Left ventricle myocardium inferior (tissue), 1 donor: ENCODE measurements at regions not wholly inside any gene's neighbourhood (a gene's known extent, or its start where the extent isn't known, plus 50 kb on each side); places are given as distances from the start of the nearest gene placed in this dataset.

ENCODE experiments used
- DNase-seq: peaks from one replicate; pipeline ENCODE4 v3.0.0-alpha.2; 2020
- H3K27ac ChIP-seq: fragments of 200-600 bp; replicated peaks from 2 replicates; pipeline ENCODE4 v1.8.0; 2021
- H3K27me3 ChIP-seq: fragments of 200-600 bp; 2 replicates; pipeline ENCODE4 v1.8.0; 2021; ENCODE audit warnings: low read depth
- H3K36me3 ChIP-seq: fragments of 200-600 bp; 2 replicates; pipeline ENCODE4 v1.8.0; 2021
- H3K4me1 ChIP-seq: fragments of 200-600 bp; 2 replicates; pipeline ENCODE4 v1.8.0; 2021
- H3K4me3 ChIP-seq: fragments of 200-600 bp; 2 replicates; pipeline ENCODE4 v1.8.0; 2021; ENCODE audit warnings: mild to moderate bottlenecking, moderate library complexity
- H3K9me3 ChIP-seq: fragments of 200-600 bp; replicated peaks from 2 replicates; pipeline ENCODE4 v1.8.0; 2021
- CTCF ChIP-seq: fragments of 200-600 bp; IDR thresholded peaks from 2 replicates; pipeline ENCODE4 v1.8.0; 2021; ENCODE audit warnings: antibody characterized with exemption, mild to moderate bottlenecking, borderline replicate concordance
- intact Hi-C: fragments of 100-400 bp; cut with micrococcal nuclease; formaldehyde crosslinking; loops from one replicate; pipeline ENCODE4 v1.11.0; 2022
- donor health status: DM: no; HTN: yes; CAD: no; lungs with severe emphysema.

DNA sequence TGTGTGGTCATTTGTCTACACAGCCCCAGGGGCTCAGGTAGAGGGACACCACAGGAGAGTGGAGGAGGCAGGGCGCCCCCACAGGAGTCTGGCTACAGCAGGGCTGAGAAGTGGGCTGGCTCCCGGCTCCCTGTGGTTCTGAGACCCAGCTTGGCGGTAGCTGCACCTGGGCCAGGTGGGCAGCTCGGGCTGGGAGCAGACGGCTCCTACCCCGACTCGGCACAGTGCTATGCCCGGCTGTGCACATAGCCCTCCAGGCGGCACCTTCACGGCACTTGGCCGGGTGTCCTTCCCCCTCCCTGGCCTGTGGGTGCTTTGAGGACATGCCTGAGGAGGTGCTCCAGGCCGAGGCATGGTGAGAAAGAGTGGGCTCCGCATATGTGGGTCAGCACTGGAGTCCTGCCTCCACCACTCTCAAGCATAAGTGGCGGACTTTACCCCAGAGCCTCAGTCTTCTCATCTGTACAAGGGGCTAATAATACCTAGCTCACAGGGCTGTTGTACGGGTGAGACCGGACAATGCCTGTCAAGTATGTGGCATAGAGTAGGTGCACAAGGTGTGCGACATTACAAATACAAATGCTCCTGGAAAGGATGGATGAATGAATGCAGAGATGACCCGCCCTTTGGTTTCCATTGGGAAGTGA is 50.1 kb upstream of the JPH3 start:
- no peaks in the 10 kb centered on the region for H3K36me3 ChIP-seq
- intact Hi-C loops = no loop called here
- no peaks in the 10 kb centered on the region for H3K9me3 ChIP-seq
- no peak for DNase-seq
- no peak for TF ChIP-seq CTCF
- peaks cover 12% of the 10 kb centered on the region for H3K4me1 ChIP-seq
- no peak overlapping the region for H3K27ac ChIP-seq
- no peak overlapping the region for H3K4me3 ChIP-seq
- peaks cover 72% of the 10 kb centered on the region for H3K27me3 ChIP-seq

- H3K4me3 ChIP-seq = no peak overlapping the region
- TF ChIP-seq CTCF = no peak
- no peak for DNase-seq
- no peak overlapping the region for H3K27ac ChIP-seq
- no peaks in the 10 kb centered on the region for H3K9me3 ChIP-seq
- peaks cover 70% of the 10 kb centered on the region for H3K27me3 ChIP-seq
- intact Hi-C loops = no loop called here
- no peaks in the 10 kb centered on the region for H3K36me3 ChIP-seq
- H3K4me1 ChIP-seq = peaks cover 6% of the 10 kb centered on the region
These were observed 50.8 kb upstream of the JPH3 start for GRCh38 chr16:87551487-87551886.

- Histone ChIP-seq H3K4me3 (no peak overlapping the region), H3K9me3 (peaks cover 8% of the 10 kb centered on the region), H3K36me3 (no peaks in the 10 kb centered on the region), H3K27ac (no peak overlapping the region), H3K27me3 (peaks cover 62% of the 10 kb centered on the region), H3K4me1 (peaks cover 3% of the 10 kb centered on the region)
- TF ChIP-seq CTCF = peak; percentile 95
- DNase-seq = peak; percentile 46
- intact Hi-C loops = no loop called here
These were observed 51.8 kb upstream of the JPH3 start for GRCh38 chr16:87550495-87550961.

DNA sequence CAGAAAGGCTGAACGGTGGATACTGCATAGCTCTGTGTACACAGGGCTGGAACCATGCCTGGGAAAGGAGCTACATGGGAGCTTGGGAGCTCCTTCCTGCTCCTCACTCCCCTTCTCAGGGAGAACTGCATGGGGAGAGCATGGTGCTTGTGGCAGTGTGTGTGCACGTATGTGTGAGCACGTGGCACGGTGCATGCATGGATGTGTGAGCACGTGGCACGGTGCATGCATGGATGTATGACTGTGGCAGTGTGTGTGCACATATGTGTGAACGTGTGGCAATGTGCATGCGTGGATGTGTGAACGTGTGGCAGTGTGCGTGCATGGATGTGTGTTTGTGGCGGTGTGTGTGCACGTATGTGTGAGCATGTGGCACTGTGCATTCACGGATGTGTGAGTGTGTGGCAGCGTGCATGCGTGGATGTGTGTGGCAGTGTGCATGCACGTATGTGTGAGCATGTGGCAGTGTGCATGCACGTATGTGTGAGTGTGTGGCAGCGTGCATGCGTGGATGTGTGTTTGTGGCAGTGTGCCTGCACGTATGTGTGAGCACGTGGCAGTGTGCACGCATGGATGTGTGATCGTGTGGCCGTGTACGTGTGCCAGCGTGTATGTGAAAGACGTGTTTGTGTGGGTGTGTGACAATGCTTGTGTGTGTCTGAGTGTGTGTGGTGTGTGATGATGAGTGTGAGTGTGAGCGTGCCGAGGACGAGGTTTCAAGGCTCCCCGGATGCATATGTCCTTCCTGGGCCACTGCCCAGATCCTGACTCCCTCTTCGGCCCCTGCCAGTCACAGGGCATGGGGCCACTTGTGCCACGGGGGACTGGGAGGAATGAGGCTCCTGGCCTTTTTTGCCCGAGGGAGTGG is 52.4 kb upstream of the JPH3 start:
- H3K4me1 ChIP-seq = peaks cover 3% of the 10 kb centered on the region
- peaks cover 61% of the 10 kb centered on the region for H3K27me3 ChIP-seq
- DNase-seq = no peak
- no peak for TF ChIP-seq CTCF
- no peaks in the 10 kb centered on the region for H3K36me3 ChIP-seq
- H3K4me3 ChIP-seq = no peak overlapping the region
- H3K27ac ChIP-seq = no peak overlapping the region
- intact Hi-C loops = no loop called here
- peaks cover 10% of the 10 kb centered on the region for H3K9me3 ChIP-seq

- no peak for TF ChIP-seq CTCF
- peaks cover 59% of the 10 kb centered on the region for H3K27me3 ChIP-seq
- no peak overlapping the region for H3K27ac ChIP-seq
- peaks cover 3% of the 10 kb centered on the region for H3K4me1 ChIP-seq
- peaks cover 10% of the 10 kb centered on the region for H3K9me3 ChIP-seq
- no peak for DNase-seq
- no peaks in the 10 kb centered on the region for H3K36me3 ChIP-seq
- no peak overlapping the region for H3K4me3 ChIP-seq
- intact Hi-C loops = no loop called here
These were observed 54.3 kb upstream of the JPH3 start for GRCh38 chr16:87548046-87548445.
